GM23338 (cell line): ENCODE measurements at regions not wholly inside any gene's neighbourhood (a gene's known extent, or its start where the extent isn't known, plus 50 kb on each side); places are given as distances from the start of the nearest gene placed in this dataset.

Experiments used
- ATAC-seq: fragments of 200-7000 bp; cut with Tn5 transposase; 3 replicates; pipeline ENCODE4 v1.9.1; 2020
- DNase-seq: peaks from one replicate; pipeline ENCODE4 v3.0.0-alpha.2; 2015; ENCODE audit warnings: low spot score
- H2AFZ ChIP-seq: fragments of 200-600 bp; sonication (generic); 2 replicates; pipeline ENCODE4 v1.8.0; 2016; ENCODE audit warnings: antibody characterized with exemption, mild to moderate bottlenecking, moderate library complexity
- H3F3A ChIP-seq: fragments of 200-600 bp; sonication (generic); replicated peaks from 2 replicates; pipeline ENCODE4 v1.8.0; 2017; ENCODE audit warnings: antibody characterized with exemption, mixed run types, low read depth
- H3K27ac ChIP-seq: fragments of 200-600 bp; sonication (generic); 2 replicates; pipeline ENCODE4 v1.6.1; 2016; ENCODE audit warnings: low read depth
- H3K27me3 ChIP-seq: fragments of 200-600 bp; sonication (generic); 2 replicates; pipeline ENCODE4 v1.8.0; 2016; ENCODE audit warnings: mild to moderate bottlenecking, mixed run types, moderate library complexity; ENCODE audit not compliant: insufficient read depth
- H3K36me3 ChIP-seq: fragments of 200-600 bp; sonication (generic); 2 replicates; pipeline ENCODE4 v1.8.0; 2016; ENCODE audit warnings: mild to moderate bottlenecking; ENCODE audit not compliant: insufficient read depth
- H3K4me1 ChIP-seq: fragments of 200-600 bp; sonication (generic); 2 replicates; pipeline ENCODE4 v1.8.0; 2016; ENCODE audit warnings: mild to moderate bottlenecking, moderate library complexity; ENCODE audit not compliant: insufficient read depth
- H3K4me2 ChIP-seq: fragments of 200-600 bp; sonication (generic); 2 replicates; pipeline ENCODE4 v1.7.1; 2017; ENCODE audit warnings: mixed run types
- H3K4me3 ChIP-seq: fragments of 200-600 bp; sonication (generic); 2 replicates; pipeline ENCODE4 v1.6.1; 2016; ENCODE audit warnings: mixed run types
- H3K79me2 ChIP-seq: fragments of 200-600 bp; sonication (generic); replicated peaks from 2 replicates; pipeline ENCODE4 v1.8.0; 2017; ENCODE audit warnings: mild to moderate bottlenecking; ENCODE audit not compliant: insufficient read depth
- H3K9me2 ChIP-seq: fragments of 200-600 bp; sonication (generic); 2 replicates; pipeline ENCODE4 v1.8.0; 2017; ENCODE audit not compliant: insufficient read depth
- H4K20me1 ChIP-seq: fragments of 200-600 bp; sonication (generic); replicated peaks from 2 replicates; pipeline ENCODE4 v1.8.0; 2017; ENCODE audit warnings: mild to moderate bottlenecking; ENCODE audit not compliant: insufficient read depth
- H3K27ac Mint-ChIP-seq: 2 replicates; pipeline ENCODE4 v1.8.0; 2020; ENCODE audit warnings: inconsistent platforms, mild to moderate bottlenecking, moderate library complexity, mixed read lengths
- H3K27me3 Mint-ChIP-seq: 3 replicates; pipeline ENCODE4 v1.8.0; 2022; ENCODE audit warnings: low read depth, mild to moderate bottlenecking, moderate library complexity, mixed read lengths, inconsistent platforms; ENCODE audit not compliant: insufficient read depth, poor library complexity
- H3K36me3 Mint-ChIP-seq: 3 replicates; pipeline ENCODE4 v1.8.0; 2021; ENCODE audit warnings: low read depth, mild to moderate bottlenecking, inconsistent platforms, moderate library complexity, mixed read lengths
- H3K4me1 Mint-ChIP-seq: 3 replicates; pipeline ENCODE4 v1.8.0; 2020; ENCODE audit warnings: mild to moderate bottlenecking, inconsistent platforms, mixed read lengths
- H3K4me3 Mint-ChIP-seq: 3 replicates; pipeline ENCODE4 v1.8.0; 2021; ENCODE audit warnings: moderate library complexity, mild to moderate bottlenecking, inconsistent platforms, mixed read lengths
- H3K9me3 Mint-ChIP-seq: 3 replicates; pipeline ENCODE4 v1.8.0; 2020; ENCODE audit warnings: moderate library complexity, mild to moderate bottlenecking, inconsistent platforms, mixed read lengths
- CREB1 ChIP-seq: fragments of 250-450 bp; sonication (Bioruptor Pico); IDR thresholded peaks from 2 replicates; pipeline ENCODE4 v1.5.0; 2020; ENCODE audit warnings: low read depth, mild to moderate bottlenecking, moderate library complexity
- EZH2 ChIP-seq: fragments of 200-600 bp; sonication (generic); IDR thresholded peaks from one replicate; pipeline ENCODE4 v1.8.0; 2017; ENCODE audit warnings: antibody characterized with exemption, mild to moderate bottlenecking, low read depth; ENCODE audit not compliant: unreplicated experiment
- EZH2phosphoT487 ChIP-seq: fragments of 200-600 bp; sonication (generic); IDR thresholded peaks from one replicate; pipeline ENCODE4 v1.8.1; 2018; ENCODE audit warnings: antibody characterized with exemption; ENCODE audit not compliant: unreplicated experiment
- JUNB ChIP-seq: IDR thresholded peaks from one replicate; pipeline ENCODE4 v1.6.1; 2016; ENCODE audit warnings: antibody characterized with exemption; ENCODE audit not compliant: unreplicated experiment
- NANOG ChIP-seq: IDR thresholded peaks from 2 replicates; pipeline ENCODE4 v1.6.1; 2016; ENCODE audit warnings: antibody characterized with exemption, borderline replicate concordance
- STAT1 ChIP-seq: IDR thresholded peaks from one replicate; pipeline ENCODE4 v1.6.1; 2016; ENCODE audit warnings: antibody characterized with exemption; ENCODE audit not compliant: unreplicated experiment
- ZNF114 ChIP-seq: fragments of 250-450 bp; sonication (Bioruptor Pico); IDR thresholded peaks from 2 replicates; pipeline ENCODE4 v1.5.0; 2020; ENCODE audit warnings: mild to moderate bottlenecking, moderate library complexity
- ZNF331 ChIP-seq: fragments of 250-450 bp; sonication (Bioruptor Pico); IDR thresholded peaks from 2 replicates; pipeline ENCODE4 v1.5.0; 2020; ENCODE audit warnings: low read depth, mild to moderate bottlenecking, moderate library complexity
- TF ChIP-seq, protein P1 (sequence below), 2 experiments: fragments of 200-600 bp in 1 of 2; sonication (generic) in 1 of 2; conservative IDR thresholded peaks; 2 replicates each; pipeline versions ENCODE4 v1.5.1 to v1.6.1; 2016 to 2017; ENCODE audit warnings: antibody characterized with exemption in 2 of 2, low read depth in 2 of 2, mild to moderate bottlenecking in 2 of 2, moderate library complexity in 1 of 2
- TF ChIP-seq, protein P2 (sequence below): IDR thresholded peaks from 2 replicates; pipeline ENCODE4 v1.6.1; 2016; ENCODE audit warnings: antibody characterized with exemption
- TF ChIP-seq, protein P3 (sequence below): IDR thresholded peaks from one replicate; pipeline ENCODE4 v1.6.1; 2018; ENCODE audit warnings: antibody characterized with exemption; ENCODE audit not compliant: unreplicated experiment

DNA sequence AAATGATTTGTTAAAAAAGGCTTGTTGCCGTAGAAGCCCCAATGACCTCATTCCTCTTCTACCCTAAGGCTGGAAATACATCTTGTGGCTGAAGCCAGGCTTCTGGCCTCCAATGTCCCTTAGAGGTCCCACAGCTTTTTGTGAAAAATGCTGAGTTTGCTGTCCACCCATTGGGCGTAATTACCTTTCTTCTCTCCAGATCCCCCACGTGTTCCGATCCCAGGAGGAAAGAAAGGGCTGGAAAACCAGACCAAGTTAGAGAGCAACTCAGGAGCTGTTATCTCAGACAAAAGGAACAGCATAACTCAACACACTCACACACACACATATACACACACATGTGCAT, 154.2 kb downstream of the MIAT start (continued):
- TF ChIP-seq STAT1 (no peak), ZNF114 (CRISPR knock-in tag) (no peak), CREB1 (CRISPR knock-in tag) (no peak), ZNF331 (no peak), EZH2 (no peak)
- TF ChIP-seq, protein P1, sequence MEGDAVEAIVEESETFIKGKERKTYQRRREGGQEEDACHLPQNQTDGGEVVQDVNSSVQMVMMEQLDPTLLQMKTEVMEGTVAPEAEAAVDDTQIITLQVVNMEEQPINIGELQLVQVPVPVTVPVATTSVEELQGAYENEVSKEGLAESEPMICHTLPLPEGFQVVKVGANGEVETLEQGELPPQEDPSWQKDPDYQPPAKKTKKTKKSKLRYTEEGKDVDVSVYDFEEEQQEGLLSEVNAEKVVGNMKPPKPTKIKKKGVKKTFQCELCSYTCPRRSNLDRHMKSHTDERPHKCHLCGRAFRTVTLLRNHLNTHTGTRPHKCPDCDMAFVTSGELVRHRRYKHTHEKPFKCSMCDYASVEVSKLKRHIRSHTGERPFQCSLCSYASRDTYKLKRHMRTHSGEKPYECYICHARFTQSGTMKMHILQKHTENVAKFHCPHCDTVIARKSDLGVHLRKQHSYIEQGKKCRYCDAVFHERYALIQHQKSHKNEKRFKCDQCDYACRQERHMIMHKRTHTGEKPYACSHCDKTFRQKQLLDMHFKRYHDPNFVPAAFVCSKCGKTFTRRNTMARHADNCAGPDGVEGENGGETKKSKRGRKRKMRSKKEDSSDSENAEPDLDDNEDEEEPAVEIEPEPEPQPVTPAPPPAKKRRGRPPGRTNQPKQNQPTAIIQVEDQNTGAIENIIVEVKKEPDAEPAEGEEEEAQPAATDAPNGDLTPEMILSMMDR (conservative IDR thresholded peaks at IDR 0.05; ENCODE audit: low read depth in 2 of 2), result no peak
- TF ChIP-seq, protein P2, sequence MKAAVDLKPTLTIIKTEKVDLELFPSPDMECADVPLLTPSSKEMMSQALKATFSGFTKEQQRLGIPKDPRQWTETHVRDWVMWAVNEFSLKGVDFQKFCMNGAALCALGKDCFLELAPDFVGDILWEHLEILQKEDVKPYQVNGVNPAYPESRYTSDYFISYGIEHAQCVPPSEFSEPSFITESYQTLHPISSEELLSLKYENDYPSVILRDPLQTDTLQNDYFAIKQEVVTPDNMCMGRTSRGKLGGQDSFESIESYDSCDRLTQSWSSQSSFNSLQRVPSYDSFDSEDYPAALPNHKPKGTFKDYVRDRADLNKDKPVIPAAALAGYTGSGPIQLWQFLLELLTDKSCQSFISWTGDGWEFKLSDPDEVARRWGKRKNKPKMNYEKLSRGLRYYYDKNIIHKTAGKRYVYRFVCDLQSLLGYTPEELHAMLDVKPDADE, result no peak
- TF ChIP-seq, protein P3, sequence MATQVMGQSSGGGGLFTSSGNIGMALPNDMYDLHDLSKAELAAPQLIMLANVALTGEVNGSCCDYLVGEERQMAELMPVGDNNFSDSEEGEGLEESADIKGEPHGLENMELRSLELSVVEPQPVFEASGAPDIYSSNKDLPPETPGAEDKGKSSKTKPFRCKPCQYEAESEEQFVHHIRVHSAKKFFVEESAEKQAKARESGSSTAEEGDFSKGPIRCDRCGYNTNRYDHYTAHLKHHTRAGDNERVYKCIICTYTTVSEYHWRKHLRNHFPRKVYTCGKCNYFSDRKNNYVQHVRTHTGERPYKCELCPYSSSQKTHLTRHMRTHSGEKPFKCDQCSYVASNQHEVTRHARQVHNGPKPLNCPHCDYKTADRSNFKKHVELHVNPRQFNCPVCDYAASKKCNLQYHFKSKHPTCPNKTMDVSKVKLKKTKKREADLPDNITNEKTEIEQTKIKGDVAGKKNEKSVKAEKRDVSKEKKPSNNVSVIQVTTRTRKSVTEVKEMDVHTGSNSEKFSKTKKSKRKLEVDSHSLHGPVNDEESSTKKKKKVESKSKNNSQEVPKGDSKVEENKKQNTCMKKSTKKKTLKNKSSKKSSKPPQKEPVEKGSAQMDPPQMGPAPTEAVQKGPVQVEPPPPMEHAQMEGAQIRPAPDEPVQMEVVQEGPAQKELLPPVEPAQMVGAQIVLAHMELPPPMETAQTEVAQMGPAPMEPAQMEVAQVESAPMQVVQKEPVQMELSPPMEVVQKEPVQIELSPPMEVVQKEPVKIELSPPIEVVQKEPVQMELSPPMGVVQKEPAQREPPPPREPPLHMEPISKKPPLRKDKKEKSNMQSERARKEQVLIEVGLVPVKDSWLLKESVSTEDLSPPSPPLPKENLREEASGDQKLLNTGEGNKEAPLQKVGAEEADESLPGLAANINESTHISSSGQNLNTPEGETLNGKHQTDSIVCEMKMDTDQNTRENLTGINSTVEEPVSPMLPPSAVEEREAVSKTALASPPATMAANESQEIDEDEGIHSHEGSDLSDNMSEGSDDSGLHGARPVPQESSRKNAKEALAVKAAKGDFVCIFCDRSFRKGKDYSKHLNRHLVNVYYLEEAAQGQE, result no peak

DNA sequence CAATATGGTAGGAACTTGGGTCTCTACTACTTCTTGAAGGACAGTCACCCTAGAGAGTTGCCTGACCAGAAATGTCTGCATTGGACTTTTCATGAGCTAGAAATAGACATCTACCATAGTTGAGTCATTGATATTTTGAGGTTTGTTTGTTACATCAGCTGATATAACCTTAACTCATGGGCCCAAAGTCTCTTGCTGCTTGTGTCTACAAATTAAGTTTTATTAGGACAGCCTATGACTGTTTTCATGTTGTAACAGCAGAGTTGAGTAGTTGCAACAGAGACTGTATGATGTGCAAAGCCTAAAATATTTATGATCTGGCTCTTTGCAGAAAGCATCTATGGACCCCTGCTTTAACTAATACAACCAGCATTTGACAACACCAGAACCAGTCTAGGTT, 155.3 kb downstream of the MIAT start:
- no peak overlapping the region for H3K4me3 ChIP-seq
- no peak overlapping the region for H3K27ac Mint-ChIP-seq
- no peaks in the 10 kb centered on the region for H4K20me1 ChIP-seq
- TF ChIP-seq EZH2phosphoT487 (no peak), EZH2 (no peak), CREB1 (CRISPR knock-in tag) (no peak), NANOG (no peak), ZNF114 (CRISPR knock-in tag) (no peak), JUNB (no peak)
- TF ChIP-seq, protein P1 (conservative IDR thresholded peaks at IDR 0.05; ENCODE audit: low read depth in 2 of 2), result no peak
- TF ChIP-seq, protein P2, result no peak
- peaks cover 8% of the 10 kb centered on the region; the same call in 2 of the 3 replicates for H3K9me3 Mint-ChIP-seq
- H3K4me1 ChIP-seq, result no peaks in the 10 kb centered on the region
- H3K4me2 ChIP-seq, result no peak overlapping the region
- no peaks in the 10 kb centered on the region for H3K9me2 ChIP-seq
- H3K36me3 ChIP-seq, result no peaks in the 10 kb centered on the region
- H2AFZ ChIP-seq, result no peak overlapping the region
- DNase-seq (no peak), ATAC-seq (no peak)
- peaks cover 8% of the 10 kb centered on the region; the same call in 2 of the 3 replicates for H3K36me3 Mint-ChIP-seq
- H3K4me3 Mint-ChIP-seq, result no peak overlapping the region
- H3K27ac ChIP-seq, result no peak overlapping the region
- peaks cover 6% of the 10 kb centered on the region; the same call in 1 of the 3 replicates for H3K4me1 Mint-ChIP-seq
- H3F3A ChIP-seq, result no peaks in the 10 kb centered on the region
- peaks cover 3% of the 10 kb centered on the region for H3K27me3 Mint-ChIP-seq
- H3K79me2 ChIP-seq, result no peaks in the 10 kb centered on the region
- H3K27me3 ChIP-seq, result no peaks in the 10 kb centered on the region
